ENCODE measurements at regions not wholly inside any gene's neighbourhood (a gene's known extent, or its start where the extent isn't known, plus 50 kb on each side); places are given as distances from the start of the nearest gene placed in this dataset.

DNA sequence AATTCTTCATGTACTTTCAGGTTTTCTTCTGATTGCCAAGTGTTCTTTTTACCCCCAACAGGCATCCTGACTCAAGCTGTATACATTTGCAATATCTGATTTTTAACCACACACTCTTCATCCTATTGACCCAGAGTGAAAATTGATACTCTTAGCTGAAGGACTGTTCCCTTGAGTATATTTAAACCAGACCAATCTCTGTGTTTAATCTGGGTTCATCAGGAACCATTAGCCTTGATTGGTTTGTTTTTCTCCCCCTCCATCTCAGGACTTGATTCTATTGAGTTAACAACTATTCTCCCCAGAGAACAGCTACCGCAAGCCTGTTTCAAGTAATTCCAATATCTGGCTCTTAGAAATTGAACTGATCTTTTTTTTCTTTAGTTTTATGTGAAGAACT is 222.3 kb upstream of the NOVA1 start:
- WGBS, 2 donors (ENCODE audit: low coverage in 1 of 2) = 75 to 91% methylated on average over 1 of the region's 1 CpG
- no peak overlapping the region for H3K4me3 ChIP-seq
- no peak for ATAC-seq
- no peaks in the 10 kb centered on the region for H3K9me3 ChIP-seq
- TF ChIP-seq POLR2A (IDR thresholded peaks at IDR 0.05) (no peak), POLR2AphosphoS5 (IDR thresholded peaks at IDR 0.05) (no peak), EP300 (IDR thresholded peaks at IDR 0.05) (no peak)
- TF ChIP-seq, protein P1, sequence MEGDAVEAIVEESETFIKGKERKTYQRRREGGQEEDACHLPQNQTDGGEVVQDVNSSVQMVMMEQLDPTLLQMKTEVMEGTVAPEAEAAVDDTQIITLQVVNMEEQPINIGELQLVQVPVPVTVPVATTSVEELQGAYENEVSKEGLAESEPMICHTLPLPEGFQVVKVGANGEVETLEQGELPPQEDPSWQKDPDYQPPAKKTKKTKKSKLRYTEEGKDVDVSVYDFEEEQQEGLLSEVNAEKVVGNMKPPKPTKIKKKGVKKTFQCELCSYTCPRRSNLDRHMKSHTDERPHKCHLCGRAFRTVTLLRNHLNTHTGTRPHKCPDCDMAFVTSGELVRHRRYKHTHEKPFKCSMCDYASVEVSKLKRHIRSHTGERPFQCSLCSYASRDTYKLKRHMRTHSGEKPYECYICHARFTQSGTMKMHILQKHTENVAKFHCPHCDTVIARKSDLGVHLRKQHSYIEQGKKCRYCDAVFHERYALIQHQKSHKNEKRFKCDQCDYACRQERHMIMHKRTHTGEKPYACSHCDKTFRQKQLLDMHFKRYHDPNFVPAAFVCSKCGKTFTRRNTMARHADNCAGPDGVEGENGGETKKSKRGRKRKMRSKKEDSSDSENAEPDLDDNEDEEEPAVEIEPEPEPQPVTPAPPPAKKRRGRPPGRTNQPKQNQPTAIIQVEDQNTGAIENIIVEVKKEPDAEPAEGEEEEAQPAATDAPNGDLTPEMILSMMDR (IDR thresholded peaks at IDR 0.05) = no peak
- no peaks in the 10 kb centered on the region for H3K4me1 ChIP-seq
- H3K27ac ChIP-seq = no peak overlapping the region
- H3K27me3 ChIP-seq = no peaks in the 10 kb centered on the region
- no peaks in the 10 kb centered on the region for H3K36me3 ChIP-seq

DNA sequence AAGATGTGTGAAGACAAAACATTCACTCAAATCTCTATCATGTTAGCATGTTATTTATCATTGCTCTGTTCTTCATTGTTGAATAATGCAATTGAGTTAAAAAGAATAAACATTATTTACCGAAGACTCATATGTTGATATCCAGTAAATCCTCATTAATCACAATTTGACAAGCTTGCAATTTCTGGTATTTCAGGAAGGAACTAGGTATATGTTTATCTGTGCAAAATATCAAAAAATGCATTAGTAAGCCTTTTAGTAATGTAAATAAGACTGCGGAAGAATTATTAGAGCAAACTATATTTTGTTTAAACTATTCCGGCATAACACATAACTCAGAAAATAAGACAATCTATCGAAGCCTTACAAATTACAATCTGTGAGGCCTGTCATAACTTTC is 222.7 kb upstream of the NOVA1 start:
- no peaks in the 10 kb centered on the region for H3K4me1 ChIP-seq
- no peak overlapping the region for H3K4me3 ChIP-seq
- TF ChIP-seq POLR2AphosphoS5 (IDR thresholded peaks at IDR 0.05) (no peak), POLR2A (IDR thresholded peaks at IDR 0.05) (no peak), EP300 (IDR thresholded peaks at IDR 0.05) (no peak)
- TF ChIP-seq, protein P1 (IDR thresholded peaks at IDR 0.05) = no peak
- no peaks in the 10 kb centered on the region for H3K36me3 ChIP-seq
- no peaks in the 10 kb centered on the region for H3K9me3 ChIP-seq
- no peaks in the 10 kb centered on the region for H3K27me3 ChIP-seq
- no peak for ATAC-seq
- no peak overlapping the region for H3K27ac ChIP-seq
- 33 to 56% methylated on average over 4 of the region's 4 CpGs for WGBS, 2 donors (ENCODE audit: low coverage in 1 of 2)

DNA sequence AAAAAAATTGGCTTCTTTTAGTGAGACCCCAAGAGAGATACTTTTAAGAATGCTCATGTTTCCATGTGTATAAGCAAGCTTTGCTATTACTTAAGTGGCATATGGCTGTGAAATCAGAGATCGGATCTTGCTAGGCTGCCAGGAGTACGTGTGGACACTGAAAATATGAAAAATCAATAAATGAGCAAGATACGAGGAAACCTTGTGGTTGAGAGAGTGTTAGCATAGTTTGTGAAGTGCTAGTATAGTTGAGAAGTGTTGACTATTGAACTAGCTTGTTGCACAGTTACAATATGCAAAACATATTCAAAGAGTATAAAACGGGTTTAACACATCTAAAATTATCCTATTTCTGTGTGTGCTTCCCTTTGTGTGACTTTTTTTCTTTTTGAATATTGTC is 230.9 kb upstream of the NOVA1 start:
- TF ChIP-seq POLR2A (IDR thresholded peaks at IDR 0.05) (no peak), POLR2AphosphoS5 (IDR thresholded peaks at IDR 0.05) (no peak), EP300 (IDR thresholded peaks at IDR 0.05) (no peak)
- TF ChIP-seq, protein P1 (IDR thresholded peaks at IDR 0.05) = no peak
- 82 to 96% methylated on average over 4 of the region's 4 CpGs for WGBS, 2 donors (ENCODE audit: low coverage in 1 of 2)
- H3K27ac ChIP-seq = no peak overlapping the region
- ATAC-seq = no peak
- no peaks in the 10 kb centered on the region for H3K36me3 ChIP-seq
- no peak overlapping the region for H3K4me3 ChIP-seq
- H3K4me1 ChIP-seq = no peaks in the 10 kb centered on the region
- H3K27me3 ChIP-seq = no peaks in the 10 kb centered on the region
- no peaks in the 10 kb centered on the region for H3K9me3 ChIP-seq

DNA sequence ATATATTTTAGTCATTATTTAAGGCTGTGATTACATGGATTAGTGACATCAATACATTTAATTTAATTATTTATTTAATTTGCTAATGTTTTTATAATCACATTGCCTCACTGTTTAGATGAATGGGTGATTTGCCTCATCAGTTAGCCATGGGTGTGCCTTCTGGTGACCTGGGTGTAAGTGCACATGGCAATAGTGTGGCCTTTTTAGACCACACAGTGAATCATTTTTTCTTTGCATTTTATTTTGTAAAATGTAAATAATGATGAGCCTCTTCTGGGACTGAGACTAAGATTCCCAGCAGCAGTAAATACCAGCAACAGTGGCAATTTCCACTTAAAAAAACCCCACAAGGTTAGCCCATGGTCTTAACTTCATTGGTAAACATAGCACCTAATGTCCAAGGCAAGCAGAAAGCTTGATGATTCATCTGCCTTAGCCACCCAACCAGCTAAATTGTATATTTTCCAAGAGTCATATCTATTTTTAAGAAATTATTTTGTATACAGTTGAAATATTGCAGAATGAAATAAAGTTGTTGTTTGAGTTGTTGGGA is 235.9 kb upstream of the NOVA1 start:
- no peak for ATAC-seq
- H3K27me3 ChIP-seq = no peaks in the 10 kb centered on the region
- no peaks in the 10 kb centered on the region for H3K9me3 ChIP-seq
- H3K36me3 ChIP-seq = no peaks in the 10 kb centered on the region
- no peak overlapping the region for H3K27ac ChIP-seq
- no peak for TF ChIP-seq POLR2A (IDR thresholded peaks at IDR 0.05)
- TF ChIP-seq, protein P1 (IDR thresholded peaks at IDR 0.05) = no peak
- TF ChIP-seq EP300 (IDR thresholded peaks at IDR 0.05) = no peak
- no peak for TF ChIP-seq POLR2AphosphoS5 (IDR thresholded peaks at IDR 0.05)
- H3K4me3 ChIP-seq = no peak overlapping the region
- H3K4me1 ChIP-seq = no peaks in the 10 kb centered on the region

DNA sequence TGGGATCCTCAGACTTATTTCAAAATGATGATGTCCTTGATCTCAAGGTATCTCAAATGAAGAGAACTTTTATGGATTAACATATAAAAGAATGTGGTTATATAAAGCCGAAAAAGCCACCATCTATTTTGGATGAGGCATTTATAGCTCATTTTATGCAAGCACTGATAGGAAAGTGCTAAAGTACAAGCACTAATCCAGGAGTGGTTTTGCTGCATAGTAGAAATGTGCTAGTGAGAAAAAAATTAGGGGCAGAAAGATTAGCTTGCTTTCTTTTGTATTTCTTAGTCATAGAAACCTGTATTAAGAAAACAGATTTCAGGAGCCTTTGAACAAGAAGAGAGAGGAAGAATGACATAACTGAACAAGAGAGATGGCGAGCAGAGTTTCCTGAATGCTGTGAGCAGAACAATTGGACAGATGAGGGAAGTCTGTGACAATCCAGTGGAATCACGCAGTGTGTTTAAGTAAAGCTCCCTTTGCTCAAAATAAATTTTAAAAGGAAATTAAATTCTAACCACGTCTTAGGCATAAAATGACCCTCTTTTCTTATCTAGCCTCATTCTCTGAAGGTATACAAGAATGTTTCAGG is 238.2 kb upstream of the NOVA1 start:
- no peak overlapping the region for H3K27ac ChIP-seq
- H3K4me3 ChIP-seq = no peak overlapping the region
- no peaks in the 10 kb centered on the region for H3K36me3 ChIP-seq
- no peaks in the 10 kb centered on the region for H3K27me3 ChIP-seq
- H3K9me3 ChIP-seq = no peaks in the 10 kb centered on the region
- TF ChIP-seq POLR2AphosphoS5 (IDR thresholded peaks at IDR 0.05) (no peak), POLR2A (IDR thresholded peaks at IDR 0.05) (no peak)
- TF ChIP-seq, protein P1 (IDR thresholded peaks at IDR 0.05) = no peak
- 63 to 67% methylated on average over 4 of the region's 4 CpGs for WGBS, 2 donors (ENCODE audit: low coverage in 1 of 2)
- ATAC-seq = no peak
- no peaks in the 10 kb centered on the region for H3K4me1 ChIP-seq

Data from gastroesophageal sphincter (tissue), 4 donors.